ENCODE measurements at regions not wholly inside any gene's neighbourhood (a gene's known extent, or its start where the extent isn't known, plus 50 kb on each side); places are given as distances from the start of the nearest gene placed in this dataset.

- TF ChIP-seq SNAI2 (CRISPR knock-in tag; IDR thresholded peaks at IDR 0.05) (no peak), OSR1 (CRISPR knock-in tag; IDR thresholded peaks at IDR 0.05) (no peak), ZFP3 (CRISPR knock-in tag; IDR thresholded peaks at IDR 0.05) (no peak), PATZ1 (CRISPR knock-in tag; IDR thresholded peaks at IDR 0.05; ENCODE audit: borderline replicate concordance) (no peak)
- no peak for ATAC-seq
Measured at GRCh38 chr4:24251589-24251988, 332.8 kb downstream of the DHX15 start.

GRCh38 chr4:24249972-24250371 lies 334.4 kb downstream of the DHX15 start:
- ATAC-seq, result no peak
- no peak for TF ChIP-seq CREB5 (CRISPR knock-in tag; IDR thresholded peaks at IDR 0.05; ENCODE audit: low read depth)
- no peak for TF ChIP-seq GLIS3 (CRISPR knock-in tag; IDR thresholded peaks at IDR 0.05)
- TF ChIP-seq TSHZ2 (CRISPR knock-in tag; IDR thresholded peaks at IDR 0.05), result no peak
- no peak for TF ChIP-seq TCF4 (CRISPR knock-in tag; IDR thresholded peaks at IDR 0.05; ENCODE audit: borderline replicate concordance)
- no peak for TF ChIP-seq ZFP3 (CRISPR knock-in tag; IDR thresholded peaks at IDR 0.05)
- no peak for TF ChIP-seq ISL1 (CRISPR knock-in tag; IDR thresholded peaks at IDR 0.05)
- no peak for TF ChIP-seq CSDC2 (CRISPR knock-in tag; IDR thresholded peaks at IDR 0.05)
- TF ChIP-seq CSRNP3 (CRISPR knock-in tag; IDR thresholded peaks at IDR 0.05), result no peak
- TF ChIP-seq ZNF565 (CRISPR knock-in tag; conservative IDR thresholded peaks at IDR 0.05; ENCODE audit: low read depth), result no peak
- TF ChIP-seq ZNF8 (CRISPR knock-in tag; IDR thresholded peaks at IDR 0.05), result no peak
- no peak for TF ChIP-seq POU6F1 (CRISPR knock-in tag; IDR thresholded peaks at IDR 0.05; ENCODE audit: borderline replicate concordance, low read depth)
- TF ChIP-seq OSR1 (CRISPR knock-in tag; IDR thresholded peaks at IDR 0.05), result no peak

GRCh38 chr4:24248674-24249630 lies 335.4 kb downstream of the DHX15 start:
- ATAC-seq, result no peak
- TF ChIP-seq ZFP3 (CRISPR knock-in tag; IDR thresholded peaks at IDR 0.05), result no peak
- TF ChIP-seq GLIS3 (CRISPR knock-in tag; IDR thresholded peaks at IDR 0.05), result no peak
- TF ChIP-seq RARB (CRISPR knock-in tag; IDR thresholded peaks at IDR 0.05), result no peak
- TF ChIP-seq ESRRG (CRISPR knock-in tag; IDR thresholded peaks at IDR 0.05), result no peak
- TF ChIP-seq PATZ1 (CRISPR knock-in tag; IDR thresholded peaks at IDR 0.05; ENCODE audit: borderline replicate concordance), result no peak
- TF ChIP-seq ZNF70 (CRISPR knock-in tag; IDR thresholded peaks at IDR 0.05), result no peak
- no peak for TF ChIP-seq TSHZ2 (CRISPR knock-in tag; IDR thresholded peaks at IDR 0.05)
- TF ChIP-seq TCF4 (CRISPR knock-in tag; IDR thresholded peaks at IDR 0.05; ENCODE audit: borderline replicate concordance), result no peak
- no peak for TF ChIP-seq ZNF8 (CRISPR knock-in tag; IDR thresholded peaks at IDR 0.05)
- TF ChIP-seq ZFP30 (CRISPR knock-in tag; IDR thresholded peaks at IDR 0.05), result no peak
- no peak for TF ChIP-seq ZNF565 (CRISPR knock-in tag; conservative IDR thresholded peaks at IDR 0.05; ENCODE audit: low read depth)
- TF ChIP-seq OSR1 (CRISPR knock-in tag; IDR thresholded peaks at IDR 0.05), result no peak
- TF ChIP-seq ARNTL (CRISPR knock-in tag; IDR thresholded peaks at IDR 0.05; ENCODE audit: borderline replicate concordance, low read depth), result no peak
- no peak for TF ChIP-seq SNAI2 (CRISPR knock-in tag; IDR thresholded peaks at IDR 0.05)
- no peak for TF ChIP-seq TOX (CRISPR knock-in tag; IDR thresholded peaks at IDR 0.05; ENCODE audit: borderline replicate concordance)
